ENCODE measurements at regions not wholly inside any gene's neighbourhood (a gene's known extent, or its start where the extent isn't known, plus 50 kb on each side); places are given as distances from the start of the nearest gene placed in this dataset.
"Not testable (repeated sequence)": the region's sequence is repeated elsewhere in the genome, so short reads cannot be mapped to it uniquely, and the experiment has no call there.

GRCh38 chr3:178193846-178194245 lies 342.4 kb upstream of the KCNMB2 start:
- no peak for DNase-seq

- DNase-seq = no peak
These were observed 341.7 kb upstream of the KCNMB2 start for GRCh38 chr3:178194539-178194938.

GRCh38 chr3:178195824-178196223 lies 340.4 kb upstream of the KCNMB2 start:
- DNase-seq = no peak

- no peak for DNase-seq
These were observed 337.9 kb upstream of the KCNMB2 start for GRCh38 chr3:178198329-178198728.

- DNase-seq = no peak
These were observed 335.9 kb upstream of the KCNMB2 start for GRCh38 chr3:178200316-178200715.

GRCh38 chr3:178201714-178202113 lies 334.5 kb upstream of the KCNMB2 start:
- DNase-seq = no peak

GRCh38 chr3:178202194-178202593 lies 334.0 kb upstream of the KCNMB2 start:
- DNase-seq = no peak

- DNase-seq = no peak
These were observed 333.1 kb upstream of the KCNMB2 start for GRCh38 chr3:178203165-178203564.

GRCh38 chr3:178203650-178204049 lies 332.6 kb upstream of the KCNMB2 start:
- no peak for DNase-seq

- DNase-seq = no peak
These were observed 330.5 kb upstream of the KCNMB2 start for GRCh38 chr3:178205740-178206139.

- no peak for DNase-seq
These were observed 329.7 kb upstream of the KCNMB2 start for GRCh38 chr3:178206521-178206920.

- not testable (repeated sequence) for DNase-seq
These were observed 329.1 kb upstream of the KCNMB2 start for GRCh38 chr3:178207161-178207560.

GRCh38 chr3:178207627-178208026 lies 328.6 kb upstream of the KCNMB2 start:
- not testable (repeated sequence) for DNase-seq

- not testable (repeated sequence) for DNase-seq
These were observed 327.1 kb upstream of the KCNMB2 start for GRCh38 chr3:178209116-178209515.

- DNase-seq = not testable (repeated sequence)
These were observed 326.6 kb upstream of the KCNMB2 start for GRCh38 chr3:178209618-178210017.

- DNase-seq = not testable (repeated sequence)
These were observed 325.1 kb upstream of the KCNMB2 start for GRCh38 chr3:178211086-178211485.

- DNase-seq = no peak
These were observed 318.8 kb upstream of the KCNMB2 start for GRCh38 chr3:178217479-178217878.

GRCh38 chr3:178218231-178218630 lies 318.0 kb upstream of the KCNMB2 start:
- no peak for DNase-seq

- DNase-seq = not testable (repeated sequence)
These were observed 316.6 kb upstream of the KCNMB2 start for GRCh38 chr3:178219661-178220060.

- no peak for DNase-seq
These were observed 312.4 kb upstream of the KCNMB2 start for GRCh38 chr3:178223876-178224275.

GRCh38 chr3:178226094-178226493 lies 310.1 kb upstream of the KCNMB2 start:
- DNase-seq = no peak

- DNase-seq = no peak
These were observed 304.6 kb upstream of the KCNMB2 start for GRCh38 chr3:178231645-178232044.

GRCh38 chr3:178233371-178234071 lies 302.7 kb upstream of the KCNMB2 start:
- no peak for DNase-seq

GRCh38 chr3:178236555-178237277 lies 299.5 kb upstream of the KCNMB2 start:
- no peak for DNase-seq
